ENCODE measurements at regions not wholly inside any gene's neighbourhood (a gene's known extent, or its start where the extent isn't known, plus 50 kb on each side); places are given as distances from the start of the nearest gene placed in this dataset.
"Not testable (repeated sequence)": the region's sequence is repeated elsewhere in the genome, so short reads cannot be mapped to it uniquely, and the experiment has no call there.

- in situ Hi-C loops (cut with HindIII; ENCODE audit: low pct_unique_long_range_greater_than_20kb, low sequenced_read_pairs): no loop called here
- no peak for DNase-seq (ENCODE audit: low read depth)
These were observed 52.4 kb upstream of the GOLGA8J start for GRCh38 chr15:30030345-30030744.

- in situ Hi-C loops (cut with HindIII; ENCODE audit: low pct_unique_long_range_greater_than_20kb, low sequenced_read_pairs): no loop called here
- DNase-seq (ENCODE audit: low read depth): no peak
These were observed 58.9 kb upstream of the GOLGA8J start for GRCh38 chr15:30023798-30024295.

GRCh38 chr15:30010746-30011145, 72.0 kb upstream of the GOLGA8J start:
- DNase-seq (ENCODE audit: low read depth): no peak
- in situ Hi-C loops (cut with HindIII; ENCODE audit: low pct_unique_long_range_greater_than_20kb, low sequenced_read_pairs): no loop called here

GRCh38 chr15:30008156-30008555, 74.6 kb upstream of the GOLGA8J start:
- DNase-seq (ENCODE audit: low read depth): no peak
- in situ Hi-C loops (cut with HindIII; ENCODE audit: low pct_unique_long_range_greater_than_20kb, low sequenced_read_pairs): no loop called here

GRCh38 chr15:30001602-30002001, 81.2 kb upstream of the GOLGA8J start:
- DNase-seq (ENCODE audit: low read depth): no peak
- in situ Hi-C loops (cut with HindIII; ENCODE audit: low pct_unique_long_range_greater_than_20kb, low sequenced_read_pairs): no loop called here

- DNase-seq (ENCODE audit: low read depth): no peak
These were observed 84.7 kb upstream of the GOLGA8J start for GRCh38 chr15:29998033-29998432.

GRCh38 chr15:29997499-29997898, 85.3 kb upstream of the GOLGA8J start:
- in situ Hi-C loops (cut with HindIII; ENCODE audit: low pct_unique_long_range_greater_than_20kb, low sequenced_read_pairs): no loop called here
- no peak for DNase-seq (ENCODE audit: low read depth)

More at GRCh38 chr15:29998033-29998432, 84.7 kb upstream of the GOLGA8J start:
- in situ Hi-C loops (cut with HindIII; ENCODE audit: low pct_unique_long_range_greater_than_20kb, low sequenced_read_pairs): no loop called here

- in situ Hi-C loops (cut with HindIII; ENCODE audit: low pct_unique_long_range_greater_than_20kb, low sequenced_read_pairs): no loop called here
- DNase-seq (ENCODE audit: low read depth): no peak
These were observed 88.5 kb upstream of the GOLGA8J start for GRCh38 chr15:29994284-29994683.

GRCh38 chr15:29990954-29991353, 91.8 kb upstream of the GOLGA8J start:
- in situ Hi-C loops (cut with HindIII; ENCODE audit: low pct_unique_long_range_greater_than_20kb, low sequenced_read_pairs): no loop called here
- DNase-seq (ENCODE audit: low read depth): no peak

GRCh38 chr15:29990035-29990434, 92.7 kb upstream of the GOLGA8J start:
- in situ Hi-C loops (cut with HindIII; ENCODE audit: low pct_unique_long_range_greater_than_20kb, low sequenced_read_pairs): no loop called here

GRCh38 chr15:29988701-29989100, 94.1 kb upstream of the GOLGA8J start:
- DNase-seq (ENCODE audit: low read depth): no peak
- in situ Hi-C loops (cut with HindIII; ENCODE audit: low pct_unique_long_range_greater_than_20kb, low sequenced_read_pairs): no loop called here

More at GRCh38 chr15:29990035-29990434, 92.7 kb upstream of the GOLGA8J start:
- DNase-seq (ENCODE audit: low read depth): no peak

- DNase-seq (ENCODE audit: low read depth): no peak
- in situ Hi-C loops (cut with HindIII; ENCODE audit: low pct_unique_long_range_greater_than_20kb, low sequenced_read_pairs): no loop called here
These were observed 95.8 kb upstream of the GOLGA8J start for GRCh38 chr15:29986946-29987345.

GRCh38 chr15:29978411-29979382, 104.1 kb upstream of the GOLGA8J start:
- DNase-seq (ENCODE audit: low read depth): peak; percentile 41
- in situ Hi-C loops (cut with HindIII; ENCODE audit: low pct_unique_long_range_greater_than_20kb, low sequenced_read_pairs): no loop called here

GRCh38 chr15:29974056-29974455, 108.7 kb upstream of the GOLGA8J start:
- DNase-seq (ENCODE audit: low read depth); in situ Hi-C loops (cut with HindIII; ENCODE audit: low pct_unique_long_range_greater_than_20kb, low sequenced_read_pairs): not testable (repeated sequence)

GRCh38 chr15:29972051-29972450, 110.7 kb upstream of the GOLGA8J start:
- DNase-seq (ENCODE audit: low read depth): no peak
- in situ Hi-C loops (cut with HindIII; ENCODE audit: low pct_unique_long_range_greater_than_20kb, low sequenced_read_pairs): no loop called here

- no peak for DNase-seq (ENCODE audit: low read depth)
- in situ Hi-C loops (cut with HindIII; ENCODE audit: low pct_unique_long_range_greater_than_20kb, low sequenced_read_pairs): no loop called here
These were observed 112.4 kb upstream of the GOLGA8J start for GRCh38 chr15:29970402-29970695.

- in situ Hi-C loops (cut with HindIII; ENCODE audit: low pct_unique_long_range_greater_than_20kb, low sequenced_read_pairs): no loop called here
- DNase-seq (ENCODE audit: low read depth): no peak
These were observed 113.0 kb upstream of the GOLGA8J start for GRCh38 chr15:29969562-29970401.

GRCh38 chr15:29968895-29969561, 113.7 kb upstream of the GOLGA8J start:
- no peak for DNase-seq (ENCODE audit: low read depth)
- in situ Hi-C loops (cut with HindIII; ENCODE audit: low pct_unique_long_range_greater_than_20kb, low sequenced_read_pairs): no loop called here
